EL (cell line): ENCODE measurements at regions not wholly inside any gene's neighbourhood (a gene's known extent, or its start where the extent isn't known, plus 50 kb on each side); places are given as distances from the start of the nearest gene placed in this dataset.

Source experiments
- DNase-seq: peaks from one replicate; pipeline ENCODE4 v3.0.0-alpha.2; 2016

- DNase-seq = peak; percentile 25
These were observed 462.8 kb downstream of the MEIS1 start for GRCh38 chr2:66897691-66898150.

- no peak for DNase-seq
These were observed 464.2 kb downstream of the MEIS1 start for GRCh38 chr2:66899109-66899508.

- no peak for DNase-seq
These were observed 464.7 kb downstream of the MEIS1 start for GRCh38 chr2:66899648-66900047.

GRCh38 chr2:66901344-66901743 lies 466.4 kb downstream of the MEIS1 start:
- DNase-seq = no peak

- no peak for DNase-seq
These were observed 468.3 kb downstream of the MEIS1 start for GRCh38 chr2:66903183-66903582.

- DNase-seq = no peak
These were observed 469.0 kb downstream of the MEIS1 start for GRCh38 chr2:66903745-66904465.

- peak; percentile 19 for DNase-seq
These were observed 480.3 kb downstream of the MEIS1 start for GRCh38 chr2:66915237-66915636.

- no peak for DNase-seq
These were observed 477.8 kb upstream of the ETAA1 start for GRCh38 chr2:66919286-66919685.

GRCh38 chr2:66920415-66920814 lies 476.7 kb upstream of the ETAA1 start:
- no peak for DNase-seq

GRCh38 chr2:66925128-66925527 lies 472.0 kb upstream of the ETAA1 start:
- peak; percentile 73 for DNase-seq

- no peak for DNase-seq
These were observed 470.5 kb upstream of the ETAA1 start for GRCh38 chr2:66926594-66927112.

- peak; percentile 76 for DNase-seq
These were observed 467.3 kb upstream of the ETAA1 start for GRCh38 chr2:66929632-66930338.

GRCh38 chr2:66930339-66931220 lies 466.6 kb upstream of the ETAA1 start:
- DNase-seq = no peak

- DNase-seq = no peak
These were observed 458.6 kb upstream of the ETAA1 start for GRCh38 chr2:66938471-66938967.

GRCh38 chr2:66940080-66940479 lies 457.1 kb upstream of the ETAA1 start:
- no peak for DNase-seq

GRCh38 chr2:66948234-66948633 lies 448.9 kb upstream of the ETAA1 start:
- DNase-seq = no peak

GRCh38 chr2:66957198-66957597 lies 439.9 kb upstream of the ETAA1 start:
- no peak for DNase-seq

GRCh38 chr2:66957677-66958076 lies 439.5 kb upstream of the ETAA1 start:
- no peak for DNase-seq

- no peak for DNase-seq
These were observed 437.0 kb upstream of the ETAA1 start for GRCh38 chr2:66960161-66960560.

- DNase-seq = no peak
These were observed 434.4 kb upstream of the ETAA1 start for GRCh38 chr2:66962716-66963115.

GRCh38 chr2:66966631-66967030 lies 430.5 kb upstream of the ETAA1 start:
- no peak for DNase-seq

- no peak for DNase-seq
These were observed 428.2 kb upstream of the ETAA1 start for GRCh38 chr2:66968946-66969345.

- no peak for DNase-seq
These were observed 416.1 kb upstream of the ETAA1 start for GRCh38 chr2:66981074-66981473.
